Breast epithelium (tissue), 4 donors: ENCODE measurements at regions not wholly inside any gene's neighbourhood (a gene's known extent, or its start where the extent isn't known, plus 50 kb on each side); places are given as distances from the start of the nearest gene placed in this dataset.

Experiments used
- DNase-seq, 2 donors: peaks; one replicate each; pipeline ENCODE4 v3.0.0-alpha.2; 2019; ENCODE audit warnings: low spot score in 2 of 2
- H3K27ac ChIP-seq, 2 donors: fragments of 200-600 bp; sonication (generic) in 1 of 2; one replicate each; pipeline ENCODE4 v1.5.1; 2016 to 2019; ENCODE audit warnings: mild to moderate bottlenecking in 1 of 2
- H3K27me3 ChIP-seq, 2 donors: fragments of 200-600 bp; sonication (generic) in 1 of 2; one replicate each; pipeline versions ENCODE4 v1.5.1 to v1.6.0; 2017 to 2019; ENCODE audit warnings: control low read depth in 1 of 2, mild to moderate bottlenecking in 1 of 2
- H3K36me3 ChIP-seq: fragments of 200-600 bp; one replicate; pipeline ENCODE4 v1.5.1; 2019
- H3K4me1 ChIP-seq, 2 donors: fragments of 200-600 bp; sonication (generic); one replicate each; pipeline ENCODE4 v1.5.1; 2016 to 2019; ENCODE audit warnings: control low read depth in 1 of 2
- H3K4me3 ChIP-seq, 3 donors: fragments of 200-600 bp; sonication (generic); 1 replicate in 2 of 3; 2 replicates in 1 of 3; pipeline ENCODE4 v1.5.1; 2016 to 2019; ENCODE audit warnings: mild to moderate bottlenecking in 3 of 3, moderate library complexity in 2 of 3
- H3K9me3 ChIP-seq, 2 donors: fragments of 200-600 bp; sonication (generic) in 1 of 2; one replicate each; pipeline ENCODE4 v1.5.1; 2016 to 2019; ENCODE audit warnings: control low read depth in 1 of 2
- CTCF ChIP-seq, 3 donors: fragments of 450-650 bp; IDR thresholded peaks; one replicate each; pipeline ENCODE4 v1.5.1; 2016 to 2017; ENCODE audit warnings: antibody characterized with exemption in 3 of 3, mild to moderate bottlenecking in 3 of 3, moderate library complexity in 3 of 3
- POLR2A ChIP-seq: fragments of 450-650 bp; IDR thresholded peaks from one replicate; pipeline ENCODE4 v1.6.1; 2016; ENCODE audit warnings: antibody characterized with exemption, mild to moderate bottlenecking, moderate library complexity
- POLR2AphosphoS5 ChIP-seq, 3 donors: sonication (generic); formaldehyde crosslinking; IDR thresholded peaks; one replicate each; pipeline ENCODE4 v1.6.1; 2017; ENCODE audit warnings: antibody characterized with exemption in 3 of 3
- intact Hi-C: fragments of 100-400 bp; cut with DNase I; formaldehyde crosslinking; loops from one replicate; pipeline ENCODE4 v1.15.1; 2023; ENCODE audit warnings: low total_unique reads

GRCh38 chr17:70658840-70659239 lies 489.5 kb downstream of the KCNJ2 start:
- Histone ChIP-seq H3K36me3 (no peaks in the 10 kb centered on the region), H3K4me3 (no peak overlapping the region), H3K4me1 (no peaks in the 10 kb centered on the region), H3K9me3 (no peaks in the 10 kb centered on the region), H3K27ac (no peak overlapping the region), H3K27me3 (no peaks in the 10 kb centered on the region)
- DNase-seq, result no peak
- TF ChIP-seq POLR2AphosphoS5 (IDR thresholded peaks at IDR 0.05) (no peak), CTCF (IDR thresholded peaks at IDR 0.05) (no peak), POLR2A (no peak)
- intact Hi-C loops, result no loop called here

- no peaks in the 10 kb centered on the region for H3K4me1 ChIP-seq
- H3K27ac ChIP-seq, result no peak overlapping the region
- H3K27me3 ChIP-seq, result no peaks in the 10 kb centered on the region
- H3K4me3 ChIP-seq, result no peak overlapping the region
- TF ChIP-seq POLR2AphosphoS5 (IDR thresholded peaks at IDR 0.05) (no peak), CTCF (IDR thresholded peaks at IDR 0.05) (no peak), POLR2A (no peak)
- no peaks in the 10 kb centered on the region for H3K36me3 ChIP-seq
- H3K9me3 ChIP-seq, result no peaks in the 10 kb centered on the region
- intact Hi-C loops, result no loop called here
- DNase-seq, result no peak
These were observed 492.2 kb downstream of the KCNJ2 start for GRCh38 chr17:70661342-70662222.

DNA sequence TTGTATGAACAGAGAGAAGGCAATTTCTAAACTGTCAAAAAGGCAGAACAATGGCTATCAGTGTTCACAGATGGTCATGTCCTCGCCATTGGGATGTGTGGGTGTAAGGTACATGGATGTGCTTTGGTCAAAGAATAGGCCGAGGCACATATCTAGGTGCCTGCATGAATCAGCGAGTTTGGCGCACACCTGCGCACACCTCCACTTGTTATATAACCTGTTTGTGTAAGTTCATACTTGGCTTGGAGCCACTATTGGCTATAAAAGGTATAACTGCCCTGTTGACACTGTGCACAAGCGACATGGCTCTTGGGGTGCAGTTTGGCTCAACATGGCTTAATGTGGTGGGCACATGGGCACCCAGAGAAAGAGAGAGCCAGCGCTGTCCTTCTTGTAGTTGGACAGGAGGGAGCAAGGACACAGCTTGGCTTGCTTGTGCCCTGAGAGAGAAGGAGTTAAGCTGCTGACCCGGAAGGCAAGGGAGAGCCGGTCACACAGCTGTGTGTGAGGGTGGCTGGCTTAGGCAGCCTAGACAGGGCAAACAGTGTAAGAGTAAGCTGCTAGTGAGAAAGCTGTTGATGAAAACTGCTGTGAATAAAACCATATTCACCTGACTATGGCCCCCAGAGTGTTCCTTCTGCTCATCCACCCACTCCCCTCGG lies 499.1 kb downstream of the KCNJ2 start:
- Histone ChIP-seq H3K27me3 (no peaks in the 10 kb centered on the region), H3K27ac (no peak overlapping the region), H3K9me3 (no peaks in the 10 kb centered on the region), H3K4me1 (no peaks in the 10 kb centered on the region), H3K36me3 (no peaks in the 10 kb centered on the region), H3K4me3 (no peak overlapping the region)
- intact Hi-C loops, result no loop called here
- no peak for DNase-seq
- TF ChIP-seq CTCF (IDR thresholded peaks at IDR 0.05) (no peak), POLR2A (no peak), POLR2AphosphoS5 (IDR thresholded peaks at IDR 0.05) (no peak)

- Histone ChIP-seq H3K36me3 (no peaks in the 10 kb centered on the region), H3K4me1 (no peaks in the 10 kb centered on the region), H3K27me3 (no peaks in the 10 kb centered on the region), H3K9me3 (no peaks in the 10 kb centered on the region), H3K4me3 (no peak overlapping the region), H3K27ac (no peak overlapping the region)
- intact Hi-C loops, result no loop called here
- no peak for DNase-seq
- TF ChIP-seq CTCF (IDR thresholded peaks at IDR 0.05) (no peak), POLR2A (no peak), POLR2AphosphoS5 (IDR thresholded peaks at IDR 0.05) (no peak)
These were observed 499.8 kb downstream of the KCNJ2 start for GRCh38 chr17:70668938-70669778.
